AG09319 (cell line): ENCODE measurements at regions not wholly inside any gene's neighbourhood (a gene's known extent, or its start where the extent isn't known, plus 50 kb on each side); places are given as distances from the start of the nearest gene placed in this dataset.

ENCODE experiments used
- DNase-seq: peaks from one replicate; pipeline ENCODE4 v3.0.0-alpha.2; 2010; ENCODE audit warnings: low read depth; ENCODE audit errors: extremely low read depth
- CTCF ChIP-seq: IDR thresholded peaks from 2 replicates; pipeline ENCODE4 v1.5.1; 2011; ENCODE audit warnings: low read depth, mild to moderate bottlenecking, inconsistent platforms, low read length, moderate library complexity

- DNase-seq = no peak
- TF ChIP-seq CTCF = no peak
Observed at GRCh38 chr7:110157631-110158362, 933.1 kb upstream of the LRRN3 start.

- TF ChIP-seq CTCF = no peak
- DNase-seq = no peak
Observed at GRCh38 chr7:110168010-110168409, 922.9 kb upstream of the LRRN3 start.

GRCh38 chr7:110170841-110171240 lies 920.1 kb upstream of the LRRN3 start:
- TF ChIP-seq CTCF = no peak
- DNase-seq = no peak

- no peak for DNase-seq
- TF ChIP-seq CTCF = no peak
Observed at GRCh38 chr7:110177463-110177862, 913.5 kb upstream of the LRRN3 start.

GRCh38 chr7:110179037-110179436 lies 911.9 kb upstream of the LRRN3 start:
- TF ChIP-seq CTCF = no peak
- DNase-seq = no peak

GRCh38 chr7:110181768-110182167 lies 909.2 kb upstream of the LRRN3 start:
- no peak for DNase-seq
- TF ChIP-seq CTCF = no peak

GRCh38 chr7:110186334-110186733 lies 904.6 kb upstream of the LRRN3 start:
- no peak for DNase-seq
- TF ChIP-seq CTCF = no peak
